ENCODE measurements at regions not wholly inside any gene's neighbourhood (a gene's known extent, or its start where the extent isn't known, plus 50 kb on each side); places are given as distances from the start of the nearest gene placed in this dataset.

GRCh38 chr7:11313801-11314200 lies 340.1 kb downstream of the PHF14 start:
- no peak for TF ChIP-seq CTCF (IDR thresholded peaks at IDR 0.05; ENCODE audit: low read depth, low read length)
- no peak overlapping the region for H3K4me3 ChIP-seq (ENCODE audit: low read depth, low read length)
- H3K4me1 ChIP-seq: 0 out of 2 replicates have a peak, but pooled peaks cover 2% of the 10 kb centered on the region
- H3K27me3 ChIP-seq: no peaks in the 10 kb centered on the region
- H3K9me3 ChIP-seq: no peaks in the 10 kb centered on the region
- no peak for DNase-seq
- no peaks in the 10 kb centered on the region for H3K36me3 ChIP-seq

- no peak for DNase-seq
- H3K36me3 ChIP-seq: no peaks in the 10 kb centered on the region
- 0 out of 2 replicates have a peak, but pooled peaks cover 2% of the 10 kb centered on the region for H3K4me1 ChIP-seq
- no peak overlapping the region for H3K4me3 ChIP-seq (ENCODE audit: low read depth, low read length)
- no peak for TF ChIP-seq CTCF (IDR thresholded peaks at IDR 0.05; ENCODE audit: low read depth, low read length)
- no peaks in the 10 kb centered on the region; the same call in 1 of the 2 replicates for H3K9me3 ChIP-seq
- no peaks in the 10 kb centered on the region for H3K27me3 ChIP-seq
These were observed 342.1 kb downstream of the PHF14 start for GRCh38 chr7:11315666-11316258.

GRCh38 chr7:11317766-11318165 lies 344.1 kb downstream of the PHF14 start:
- Histone ChIP-seq H3K36me3 (no peaks in the 10 kb centered on the region), H3K9me3 (no peaks in the 10 kb centered on the region; the same call in 1 of the 2 replicates), H3K4me3 (ENCODE audit: low read depth, low read length) (no peak overlapping the region), H3K27me3 (no peaks in the 10 kb centered on the region), H3K4me1 (0 out of 2 replicates have a peak, but pooled peaks cover 2% of the 10 kb centered on the region)
- no peak for DNase-seq
- no peak for TF ChIP-seq CTCF (IDR thresholded peaks at IDR 0.05; ENCODE audit: low read depth, low read length)

- no peak for DNase-seq
- no peaks in the 10 kb centered on the region for H3K27me3 ChIP-seq
- H3K4me1 ChIP-seq: 0 out of 2 replicates have a peak, but pooled peaks cover 2% of the 10 kb centered on the region
- H3K9me3 ChIP-seq: no peaks in the 10 kb centered on the region; the same call in 1 of the 2 replicates
- H3K36me3 ChIP-seq: no peaks in the 10 kb centered on the region
- H3K4me3 ChIP-seq (ENCODE audit: low read depth, low read length): no peak overlapping the region
- TF ChIP-seq CTCF (IDR thresholded peaks at IDR 0.05; ENCODE audit: low read depth, low read length): no peak
These were observed 346.0 kb downstream of the PHF14 start for GRCh38 chr7:11319491-11320274.

Measured in BE2C (cell line).